ENCODE measurements at regions not wholly inside any gene's neighbourhood (a gene's known extent, or its start where the extent isn't known, plus 50 kb on each side); places are given as distances from the start of the nearest gene placed in this dataset.

DNA sequence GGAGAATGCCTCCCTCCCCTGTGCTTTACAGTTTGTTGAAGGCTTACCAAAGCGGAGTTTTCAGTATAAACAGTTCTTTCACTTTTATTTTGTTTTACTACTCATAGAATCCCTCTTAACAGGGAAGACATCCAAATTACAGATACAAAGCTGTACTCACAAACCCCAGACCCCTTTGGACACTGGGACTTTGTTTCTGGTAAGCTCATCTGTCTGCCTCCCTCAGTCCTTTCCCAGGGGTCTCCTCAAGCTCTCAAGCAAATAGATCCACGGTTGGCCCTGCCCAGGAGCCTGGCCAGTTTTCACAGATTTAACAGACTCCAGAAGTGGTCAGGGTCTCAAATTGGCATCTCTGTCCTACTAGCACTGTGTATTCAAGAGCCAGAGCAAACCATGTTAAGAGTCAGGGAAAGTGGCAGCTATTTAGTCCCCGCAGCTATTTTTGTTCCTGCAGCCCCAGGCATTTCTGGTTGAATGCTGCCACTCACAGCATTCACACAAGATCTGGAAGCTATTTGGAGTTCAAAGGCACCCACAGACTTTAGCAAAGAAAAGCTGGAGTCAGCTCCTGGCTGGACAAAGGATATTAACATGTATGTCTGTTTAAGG lies 54.2 kb downstream of the TMEM100 start:
- no peak for DNase-seq

DNA sequence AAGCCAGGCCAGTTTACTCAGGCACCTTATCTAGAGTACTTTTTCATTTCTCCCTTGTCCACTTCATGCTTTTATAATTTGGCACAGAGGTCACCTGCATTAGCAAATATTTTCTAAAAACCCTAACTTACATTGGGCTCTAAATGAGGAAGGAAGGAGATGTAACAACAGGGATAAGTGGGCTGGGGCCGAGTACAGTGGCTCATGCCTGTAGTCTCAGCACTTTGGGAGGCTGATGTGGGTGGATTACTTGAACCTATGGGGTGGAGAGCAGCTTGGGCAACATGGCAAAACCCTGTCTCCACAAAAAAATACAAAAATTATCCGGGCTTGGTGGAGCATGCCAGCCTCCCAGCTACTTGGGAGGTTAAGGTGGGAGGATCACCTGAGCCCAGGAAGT lies 55.9 kb downstream of the TMEM100 start:
- no peak for DNase-seq

DNA sequence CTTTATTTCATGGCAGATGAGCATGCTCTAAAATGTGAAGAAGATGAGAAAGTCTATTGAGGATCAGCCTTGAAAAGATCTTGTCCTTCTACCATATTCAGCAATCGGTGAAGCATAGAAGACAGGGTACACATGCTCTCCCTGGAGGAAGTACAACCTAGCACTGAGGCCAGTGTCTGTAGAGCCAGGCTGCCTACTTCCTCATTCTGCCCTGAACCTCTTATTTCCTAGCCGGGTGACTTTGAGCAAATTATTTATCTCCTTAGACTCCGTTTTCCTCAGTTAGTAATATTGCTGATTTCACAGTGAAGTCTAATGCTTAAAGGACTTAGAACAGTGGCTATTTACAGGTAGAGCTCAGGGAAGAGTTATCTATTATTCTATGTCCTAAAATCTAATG lies 58.4 kb downstream of the TMEM100 start:
- DNase-seq: no peak

DNA sequence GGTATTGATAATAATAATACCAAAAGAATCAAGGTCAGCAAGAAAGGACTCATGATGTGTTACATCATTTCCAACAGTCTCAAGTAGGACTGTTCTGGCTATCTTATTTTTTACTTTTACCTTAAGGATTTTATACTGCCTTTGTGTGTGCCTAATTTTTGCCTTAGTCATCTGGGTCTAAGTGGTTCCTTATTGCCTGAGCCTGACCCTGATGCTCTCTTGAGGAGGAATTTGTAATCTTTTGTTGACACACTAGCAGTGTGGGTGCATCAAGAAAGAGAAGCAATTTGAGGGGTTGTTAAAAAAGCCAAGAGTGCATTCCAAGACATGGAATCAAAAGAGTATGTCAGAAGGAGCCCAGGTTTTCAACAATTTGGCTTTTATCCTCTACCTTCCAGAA lies 59.3 kb downstream of the TMEM100 start:
- DNase-seq: no peak

DNA sequence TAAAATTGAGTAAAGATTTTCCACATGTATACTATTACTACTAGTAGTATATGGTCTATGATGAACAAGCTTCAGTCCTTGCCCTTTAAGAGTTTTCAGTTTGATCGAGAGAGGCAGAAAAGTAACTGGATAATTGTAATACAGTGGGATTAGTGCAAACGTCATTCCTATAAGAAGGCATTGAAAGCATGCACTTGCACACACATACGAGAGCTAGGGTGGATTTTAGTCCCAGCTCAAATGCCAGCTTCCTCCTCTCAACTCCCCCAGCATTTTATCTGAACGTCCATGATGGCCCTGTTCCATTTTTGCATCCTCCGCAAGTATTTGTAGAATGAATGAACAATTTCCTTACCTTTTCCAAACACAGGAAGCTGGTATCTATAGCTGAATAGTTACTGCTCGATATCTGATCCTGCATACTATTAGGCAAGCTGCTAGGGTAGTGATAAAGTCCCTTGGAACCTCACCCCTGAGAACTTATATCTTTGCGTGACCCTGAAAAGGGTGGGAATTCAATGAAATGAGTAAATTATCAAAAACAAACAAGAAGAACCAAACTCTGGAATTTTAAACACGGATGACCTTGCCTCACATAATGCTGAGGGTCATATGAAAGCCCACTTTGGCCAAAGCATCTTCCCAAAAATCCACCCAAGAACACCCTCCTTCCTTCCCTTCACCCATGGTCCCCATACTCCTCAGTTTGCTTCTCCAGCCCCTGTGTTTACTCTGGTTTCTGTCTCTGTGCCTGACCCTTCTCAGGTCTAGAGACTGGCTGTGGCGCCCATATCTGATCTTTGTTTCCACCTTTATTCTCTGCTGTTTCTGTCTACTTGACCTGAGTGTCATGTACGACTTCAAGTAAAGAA lies 60.5 kb downstream of the TMEM100 start:
- no peak for DNase-seq

DNA sequence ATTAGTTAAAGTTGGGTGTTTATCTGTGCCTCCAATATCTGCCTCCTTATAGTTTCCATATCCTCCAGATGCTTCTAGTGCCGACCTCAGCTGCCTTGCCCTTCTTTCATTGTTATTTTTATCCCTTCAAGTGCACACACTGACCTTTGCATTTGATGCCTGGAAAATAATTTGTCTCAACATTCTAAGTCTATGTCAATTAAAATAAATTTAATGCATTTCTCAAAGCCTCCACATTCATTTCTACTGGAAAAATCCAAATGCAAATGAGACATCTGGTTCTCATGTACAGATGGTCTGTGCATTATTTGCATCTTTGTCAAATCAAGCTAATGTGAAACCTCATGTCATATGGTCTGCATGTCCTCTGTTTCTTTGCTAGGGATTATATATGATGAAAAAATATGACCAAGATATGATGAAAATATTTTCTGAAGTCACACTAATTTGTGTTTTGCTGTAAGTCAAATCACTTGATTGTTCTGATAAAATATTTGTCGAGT lies 61.4 kb downstream of the TMEM100 start:
- DNase-seq: no peak

DNA sequence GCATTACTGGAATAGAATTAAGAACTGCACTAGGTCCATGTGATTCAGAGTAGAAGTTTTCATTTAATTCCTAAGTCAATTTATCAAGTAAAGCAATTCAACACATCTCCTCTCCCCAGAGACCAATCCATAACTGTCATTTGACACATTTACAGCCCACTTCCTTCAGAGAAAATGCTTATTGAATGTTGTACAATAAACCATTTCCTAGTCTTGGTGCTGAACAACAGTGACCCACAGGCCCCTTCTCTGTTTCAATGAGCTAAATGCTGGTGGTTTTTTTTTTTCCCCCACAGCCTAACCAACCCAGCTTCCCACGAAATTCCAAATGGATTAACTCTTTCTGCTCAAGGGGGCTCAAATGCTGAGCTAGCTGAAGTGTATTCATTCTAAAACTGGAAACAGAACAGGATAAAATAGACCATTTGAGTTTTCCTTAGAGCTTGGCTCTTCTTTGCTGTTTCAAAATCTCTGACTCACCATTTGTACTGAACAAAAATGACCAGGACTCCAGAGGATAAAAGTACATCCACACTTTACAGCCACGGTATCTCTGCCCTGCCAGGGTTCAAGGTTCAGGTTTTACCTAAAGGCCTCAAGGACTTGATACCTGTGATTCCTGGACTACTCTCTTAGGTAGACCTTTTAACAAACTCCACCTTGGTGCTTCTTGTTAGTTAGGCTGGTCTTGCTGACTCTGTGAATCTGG lies 62.3 kb downstream of the TMEM100 start:
- DNase-seq: no peak

DNA sequence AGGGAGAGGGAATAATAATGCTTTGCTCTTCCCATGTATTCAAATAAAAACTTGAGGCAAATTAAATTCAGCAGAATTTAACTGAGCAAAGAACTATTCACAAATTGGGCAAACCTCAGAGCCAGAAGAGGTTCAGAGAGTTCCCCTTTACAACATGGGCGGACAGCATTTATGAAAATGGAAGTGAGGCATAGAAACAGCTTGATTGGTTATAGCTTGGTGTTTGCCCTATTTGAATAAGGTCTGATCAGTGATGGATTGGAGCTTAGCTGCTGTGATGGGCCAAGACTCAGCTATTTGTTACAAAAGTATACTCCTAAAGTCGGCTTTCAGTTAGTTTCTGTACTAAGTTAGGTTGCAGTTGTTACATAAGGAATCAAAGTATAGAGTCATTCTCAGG lies 63.0 kb downstream of the TMEM100 start:
- DNase-seq: no peak

DNA sequence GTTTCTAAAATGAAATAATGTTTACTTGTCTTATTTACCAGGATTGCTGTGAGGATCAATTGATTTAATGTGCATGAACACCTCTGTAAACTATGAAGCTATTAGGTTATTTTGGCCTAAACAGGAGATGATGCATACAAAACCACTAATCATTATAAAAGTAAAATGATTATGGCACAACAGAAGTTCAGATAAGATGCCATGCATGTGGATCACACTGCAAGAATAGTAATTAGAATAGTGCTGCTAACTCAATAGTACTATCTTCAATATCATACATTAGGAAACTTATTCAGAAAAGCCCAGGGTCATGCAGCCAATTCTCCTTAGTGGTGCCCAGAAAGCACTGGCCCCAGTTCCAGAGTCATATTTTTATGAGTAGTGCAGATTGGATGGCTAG lies 66.9 kb downstream of the TMEM100 start:
- no peak for DNase-seq

DNA sequence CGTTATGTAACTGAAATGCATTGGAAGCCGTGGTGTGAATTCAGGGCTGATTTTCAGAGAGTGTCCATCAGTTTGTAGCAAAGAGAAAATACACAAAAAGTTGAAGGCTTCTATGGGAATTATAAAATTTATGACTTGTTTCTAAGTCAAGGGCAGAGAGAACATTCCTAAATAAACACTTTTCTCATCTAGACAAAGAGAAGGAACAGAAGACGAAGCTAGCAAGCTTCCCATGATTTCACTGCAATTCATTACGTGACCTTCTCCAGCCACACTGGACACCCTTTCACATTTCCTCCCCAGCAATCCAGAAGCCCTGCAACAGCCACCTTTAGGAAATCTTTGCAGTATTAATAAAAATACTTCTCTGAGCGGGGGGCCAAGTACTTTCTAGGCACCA lies 67.8 kb downstream of the TMEM100 start:
- no peak for DNase-seq

DNA sequence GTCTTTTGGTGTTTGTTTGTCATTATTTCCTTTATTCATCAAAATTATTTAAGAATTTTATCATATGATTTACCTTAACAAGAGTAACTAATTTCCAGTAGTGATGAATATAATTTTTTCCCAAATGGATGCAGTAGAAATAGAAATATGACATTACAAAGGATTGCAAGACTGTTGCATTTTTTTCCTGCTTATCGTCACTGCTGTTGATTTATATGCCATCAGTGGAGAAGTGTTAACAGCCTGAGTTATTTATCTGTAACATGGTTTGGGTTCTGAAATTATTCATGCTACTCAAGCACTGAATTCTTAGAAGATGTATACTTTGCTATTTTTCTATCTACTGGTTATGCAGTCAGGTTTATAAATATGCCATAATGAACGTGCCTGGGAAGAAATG lies 68.6 kb downstream of the TMEM100 start:
- no peak for DNase-seq

DNA sequence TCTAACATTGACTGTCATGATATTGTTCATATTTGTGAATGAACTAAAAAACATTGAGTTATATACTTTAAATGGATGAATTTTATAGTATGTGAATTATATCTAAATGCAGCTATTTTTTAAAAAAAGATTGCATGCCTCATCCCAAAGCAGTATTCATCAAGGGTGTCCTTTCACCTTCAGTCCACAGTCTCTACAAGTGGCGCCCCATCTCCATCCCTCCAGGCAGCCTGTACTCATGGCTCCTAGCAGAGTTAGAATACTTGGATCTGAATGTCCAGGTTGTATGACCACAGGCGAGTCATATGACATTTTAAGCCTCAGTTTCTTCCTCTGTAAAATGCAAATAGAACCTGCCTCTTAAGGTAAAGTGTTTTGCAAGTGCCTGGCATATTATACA lies 69.8 kb downstream of the TMEM100 start:
- no peak for DNase-seq

DNA sequence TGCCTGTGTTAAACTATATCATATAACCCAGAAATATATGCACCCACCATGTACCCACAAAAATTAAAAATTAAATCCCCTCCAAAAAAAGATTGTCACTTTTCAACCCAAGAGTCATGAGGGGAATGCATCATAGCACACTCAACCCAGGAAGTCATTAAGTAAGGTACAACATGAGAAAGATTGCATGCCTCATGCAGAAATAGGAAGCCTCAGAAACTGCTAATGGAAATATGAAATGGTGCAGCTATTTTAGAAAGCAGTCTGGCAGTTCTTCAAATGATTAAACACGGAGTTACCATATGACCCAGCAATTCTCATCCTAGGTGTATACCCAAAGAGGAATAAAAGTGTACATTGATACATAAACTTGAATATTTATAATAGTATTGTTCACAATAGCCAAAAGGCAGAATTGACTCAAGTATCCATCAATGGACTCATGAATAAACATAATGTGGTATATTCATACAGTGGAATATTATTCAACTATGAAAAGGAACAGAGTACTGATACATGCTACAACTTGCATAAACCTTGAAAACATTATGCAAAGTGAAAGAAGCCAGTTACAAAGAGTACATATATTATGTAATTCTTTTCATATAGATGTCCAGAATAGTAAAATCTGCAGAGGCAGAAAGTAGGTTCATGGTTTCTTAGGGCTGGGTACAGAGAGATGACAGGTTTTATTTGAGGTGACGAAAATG lies 70.4 kb downstream of the TMEM100 start:
- no peak for DNase-seq

DNA sequence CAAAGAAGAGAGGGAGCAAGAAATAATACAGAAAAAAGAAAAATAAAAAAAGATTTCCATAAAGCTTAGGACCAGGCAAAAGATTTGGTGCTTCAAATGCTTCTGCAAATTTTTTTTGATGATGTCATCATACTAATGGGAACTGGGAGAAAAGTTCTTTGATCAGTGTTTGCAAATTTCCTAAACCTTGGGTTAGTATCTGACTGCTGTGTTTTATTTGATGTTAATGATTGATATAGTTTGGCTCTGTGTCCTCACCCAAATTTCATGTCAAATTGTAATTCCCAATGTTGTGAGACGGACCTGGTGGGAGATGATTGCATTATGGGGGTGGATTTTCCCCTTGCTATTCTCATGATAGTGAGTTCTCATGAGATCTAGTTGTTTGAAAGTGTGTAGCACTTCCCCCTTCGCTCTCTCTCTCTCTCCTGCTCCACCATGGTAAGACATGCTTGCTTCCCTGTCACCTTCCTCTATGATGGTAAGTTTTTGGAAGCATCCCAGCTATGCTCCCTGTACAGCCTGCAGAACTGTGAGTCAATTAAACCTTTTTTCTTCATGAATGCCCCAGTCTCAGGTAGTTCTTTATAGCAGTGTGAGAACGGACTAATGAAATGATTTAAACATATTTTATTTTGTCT lies 72.6 kb downstream of the TMEM100 start:
- DNase-seq: no peak

DNA sequence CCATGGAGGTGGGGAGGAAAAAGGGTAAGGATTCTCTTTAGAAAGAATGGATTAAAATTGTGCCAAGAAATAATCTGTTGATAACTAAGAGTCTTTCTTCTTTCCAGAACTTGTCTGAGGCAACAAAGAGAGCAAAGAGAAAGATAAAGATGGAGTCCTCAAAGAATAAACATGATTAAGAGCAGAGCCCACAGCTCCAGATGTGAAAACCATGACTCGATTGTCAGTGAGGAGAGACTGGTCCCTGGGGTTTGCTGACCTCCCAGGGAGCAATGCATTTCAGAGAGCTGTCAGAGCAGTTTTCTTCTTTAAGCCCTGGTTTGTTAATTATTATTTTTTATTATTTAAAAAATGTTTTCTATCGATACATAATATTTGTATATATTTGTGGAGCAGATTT lies 74.6 kb downstream of the TMEM100 start:
- DNase-seq: no peak

DNA sequence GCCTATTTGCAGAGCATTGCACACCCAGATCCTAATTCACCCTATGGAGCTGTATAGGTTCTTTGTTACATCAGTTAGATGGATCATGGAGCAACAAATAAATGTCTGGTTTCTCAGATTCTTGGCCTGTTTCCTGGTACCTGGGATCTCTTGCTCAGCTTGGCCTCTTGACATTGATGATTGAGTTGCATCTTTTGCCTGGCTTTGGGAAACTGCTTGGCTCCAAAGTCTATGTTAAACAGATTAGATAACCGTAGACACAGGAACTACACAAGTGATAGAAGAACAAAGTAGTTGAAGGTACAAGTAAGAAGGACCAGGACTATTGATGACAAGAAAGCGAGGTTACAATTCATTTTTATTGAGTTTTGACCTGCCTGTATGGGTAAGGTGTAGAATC lies 77.3 kb downstream of the TMEM100 start:
- no peak for DNase-seq

DNA sequence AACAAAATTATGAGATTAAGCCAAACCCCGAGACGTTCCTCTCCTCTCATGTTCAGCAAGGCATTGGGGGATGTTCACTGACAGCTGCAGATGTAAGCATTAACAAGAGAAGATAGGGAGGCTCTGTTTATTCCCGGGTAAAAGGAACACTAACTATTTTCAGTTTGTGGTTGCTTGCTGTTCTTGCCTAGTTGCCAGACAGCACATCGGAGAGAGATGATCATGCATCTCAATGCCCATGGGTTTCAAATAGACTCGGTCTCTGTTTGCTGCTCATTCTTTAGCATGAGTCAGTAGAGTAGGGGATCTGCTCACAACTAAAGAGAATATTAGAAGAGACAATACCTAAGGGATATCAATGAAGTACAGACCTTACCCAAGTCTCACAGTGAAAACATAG lies 78.3 kb downstream of the TMEM100 start:
- DNase-seq: no peak

DNA sequence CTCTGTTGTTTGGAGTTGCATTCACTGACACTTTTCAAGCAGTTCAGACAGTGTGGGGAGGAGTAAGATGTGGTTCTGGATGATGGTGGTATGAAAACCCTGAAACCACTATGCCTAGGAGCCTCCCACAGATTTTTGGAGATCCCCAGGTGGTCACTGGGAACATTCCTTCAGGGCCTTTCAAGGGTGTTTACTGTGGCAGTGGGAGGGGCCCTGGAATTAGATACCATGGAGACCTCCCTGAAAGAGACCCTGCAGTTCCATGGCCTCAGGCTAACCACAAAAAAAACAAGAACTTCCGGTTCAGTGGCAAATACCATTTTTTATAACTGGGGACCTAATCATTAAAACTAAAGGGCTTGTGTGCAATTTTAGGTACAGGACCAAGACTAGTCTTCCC lies 79.9 kb downstream of the TMEM100 start:
- no peak for DNase-seq

DNA sequence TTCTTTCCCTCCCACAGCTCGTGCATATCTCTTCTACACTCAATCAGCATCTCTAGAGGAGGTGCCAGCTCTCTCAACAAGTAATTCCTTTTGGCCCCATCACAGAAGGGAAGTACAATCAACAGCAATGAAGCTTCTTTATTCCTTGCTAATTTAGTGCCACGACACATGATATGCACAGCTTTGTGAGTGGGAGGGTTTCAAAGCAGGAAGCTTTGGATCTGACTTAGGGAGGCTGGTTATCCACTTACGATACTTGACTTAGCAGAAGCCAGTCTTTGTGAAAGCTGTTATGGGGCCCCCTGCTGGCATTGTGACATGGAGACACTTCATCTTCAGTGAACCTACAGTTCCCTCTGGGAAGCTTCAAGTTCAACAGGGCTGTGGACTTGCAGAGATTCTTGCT lies 81.0 kb downstream of the TMEM100 start:
- peak; percentile 1 for DNase-seq

DNA sequence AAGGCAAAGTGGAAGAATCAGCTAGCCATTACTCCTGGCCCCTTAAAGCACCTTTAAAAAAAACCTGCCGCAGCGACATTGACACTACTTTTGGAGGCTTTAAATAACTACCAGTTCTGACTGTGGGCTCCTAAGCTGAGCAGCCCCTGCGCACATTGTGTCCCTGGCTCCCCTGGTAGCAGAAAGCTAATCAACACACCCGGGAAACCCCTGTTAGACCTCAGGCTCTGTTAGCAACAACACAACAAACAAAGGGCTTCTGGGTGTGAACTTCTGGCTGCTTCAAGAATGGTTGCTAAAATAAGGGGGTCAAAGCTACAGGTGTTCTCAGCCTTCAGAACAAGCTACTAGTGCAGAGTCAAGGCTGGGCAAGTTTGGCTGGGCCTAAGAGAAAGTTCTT lies 83.6 kb downstream of the TMEM100 start:
- DNase-seq: no peak

DNA sequence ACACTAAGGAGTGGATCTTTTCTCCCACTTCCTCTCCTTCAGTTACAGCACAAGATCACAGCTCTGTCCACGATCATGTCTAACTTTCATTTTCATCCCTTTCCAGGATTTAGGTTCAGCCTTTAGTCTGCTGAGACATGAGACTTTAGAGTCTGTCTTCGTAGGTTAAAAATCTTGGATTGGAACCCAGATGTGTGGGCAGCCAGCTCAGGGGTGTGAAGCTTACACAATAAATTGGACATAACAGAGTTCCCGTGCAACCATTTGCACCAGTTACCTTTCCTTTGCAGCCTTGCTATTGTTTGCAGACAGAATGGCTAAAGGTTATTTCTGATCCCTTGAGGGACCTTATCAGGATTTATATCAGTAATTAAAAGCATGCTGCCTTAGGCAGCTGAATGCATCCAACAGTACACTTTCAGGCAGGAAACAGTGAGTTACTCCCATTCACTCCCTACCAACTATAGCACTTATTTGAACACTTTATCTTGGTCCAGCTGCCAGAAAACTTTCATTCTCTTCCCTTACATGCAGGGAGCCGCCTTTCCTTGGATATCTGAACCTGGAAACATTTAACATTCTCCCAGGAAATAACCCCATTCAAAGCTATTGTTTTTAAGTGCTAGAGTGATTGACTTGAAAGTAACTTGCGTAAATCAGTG lies 87.3 kb downstream of the TMEM100 start:
- DNase-seq: no peak

DNA sequence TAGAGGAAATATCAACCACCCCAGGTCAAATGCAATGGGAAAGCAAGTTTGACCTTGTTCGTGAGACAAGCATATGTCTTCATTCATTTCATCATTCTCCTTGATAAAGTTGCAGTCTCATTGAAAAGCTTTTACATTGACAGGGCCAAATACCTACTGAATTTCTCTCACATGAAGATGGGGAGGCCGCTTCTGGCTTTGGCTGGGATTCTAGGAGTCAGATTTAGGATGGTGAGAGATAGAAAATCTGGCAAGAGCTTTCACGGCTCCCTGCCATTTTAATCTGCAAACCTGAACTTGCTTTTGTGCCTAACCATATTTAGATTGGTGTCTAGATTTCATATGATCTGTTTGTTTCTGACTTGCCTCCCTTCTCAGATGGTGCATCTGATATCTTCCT lies 88.0 kb downstream of the TMEM100 start:
- no peak for DNase-seq

Measured in NCI-H2029 treated with DMSO at 0.1 percent for 48 hours (cell line).